ENCODE measurements at regions not wholly inside any gene's neighbourhood (a gene's known extent, or its start where the extent isn't known, plus 50 kb on each side); places are given as distances from the start of the nearest gene placed in this dataset.

DNA sequence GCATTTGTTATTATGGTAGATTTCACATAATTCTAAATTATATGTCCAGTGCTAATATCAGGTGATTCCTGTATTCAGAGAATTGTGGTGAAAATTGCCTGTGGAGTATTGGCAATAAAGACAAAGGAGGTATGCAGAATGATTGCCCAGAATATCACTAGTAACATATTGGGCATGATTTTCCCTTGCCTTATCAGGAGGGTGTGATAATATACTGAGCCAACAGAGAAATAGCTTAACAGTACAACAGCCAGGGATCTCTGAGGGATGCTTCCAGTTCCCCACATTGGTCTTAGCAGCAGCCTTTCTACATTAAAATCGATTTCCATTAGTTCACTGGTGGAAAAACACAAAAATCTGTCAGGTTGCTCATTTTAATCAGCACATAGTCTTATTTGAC is 122.9 kb upstream of the COL3A1 start:
- no peak for DNase-seq (ENCODE audit: low read depth)

- no peak for DNase-seq (ENCODE audit: low read depth)
Observed at GRCh38 chr2:188851826-188852225, 122.3 kb upstream of the COL3A1 start.

GRCh38 chr2:188852772-188853171 is 121.4 kb upstream of the COL3A1 start:
- peak; percentile 69 for DNase-seq (ENCODE audit: low read depth)

DNA sequence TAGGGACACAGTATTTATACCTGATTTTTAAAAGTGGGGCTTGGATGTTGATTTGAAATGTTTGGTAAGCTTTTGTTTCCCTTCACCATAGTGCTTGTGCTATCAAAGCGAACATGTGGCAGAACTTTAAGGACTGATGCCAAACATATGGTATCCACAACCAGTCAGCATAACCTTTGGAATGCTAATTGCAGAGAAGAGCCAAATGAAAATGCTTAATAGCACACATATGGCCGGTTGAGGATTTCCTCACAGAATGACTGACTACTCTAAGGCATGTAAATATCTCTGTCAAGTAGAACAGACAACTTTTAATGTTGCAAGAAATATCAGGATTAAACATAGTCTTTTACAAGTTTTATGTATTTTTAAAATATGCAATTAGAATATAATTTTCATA is 120.9 kb upstream of the COL3A1 start:
- DNase-seq (ENCODE audit: low read depth), result peak; percentile 98

DNA sequence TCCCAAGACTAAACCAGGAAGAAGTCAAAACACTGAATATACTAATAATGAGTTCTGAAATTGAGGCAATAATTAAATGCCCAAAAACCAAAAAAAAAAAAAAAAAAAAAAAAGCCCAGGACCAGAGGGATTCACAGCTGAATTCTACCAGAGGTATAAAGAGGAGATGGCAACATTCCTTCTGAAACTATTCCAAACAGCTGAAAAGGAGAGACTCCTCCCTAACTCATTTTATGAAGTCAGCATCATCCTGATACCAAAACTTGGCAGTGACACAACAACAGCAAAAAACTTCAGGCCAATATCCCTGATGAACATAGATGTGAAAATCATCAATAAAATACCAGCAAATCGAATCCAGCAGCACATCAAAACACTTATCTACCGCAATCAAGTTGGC is 108.5 kb upstream of the COL3A1 start:
- no peak for DNase-seq (ENCODE audit: low read depth)

- DNase-seq (ENCODE audit: low read depth), result peak; percentile 21
Observed at GRCh38 chr2:188869550-188869949, 104.6 kb upstream of the COL3A1 start.

- peak; percentile 91 for DNase-seq (ENCODE audit: low read depth)
Observed at GRCh38 chr2:188870289-188870688, 103.9 kb upstream of the COL3A1 start.

DNA sequence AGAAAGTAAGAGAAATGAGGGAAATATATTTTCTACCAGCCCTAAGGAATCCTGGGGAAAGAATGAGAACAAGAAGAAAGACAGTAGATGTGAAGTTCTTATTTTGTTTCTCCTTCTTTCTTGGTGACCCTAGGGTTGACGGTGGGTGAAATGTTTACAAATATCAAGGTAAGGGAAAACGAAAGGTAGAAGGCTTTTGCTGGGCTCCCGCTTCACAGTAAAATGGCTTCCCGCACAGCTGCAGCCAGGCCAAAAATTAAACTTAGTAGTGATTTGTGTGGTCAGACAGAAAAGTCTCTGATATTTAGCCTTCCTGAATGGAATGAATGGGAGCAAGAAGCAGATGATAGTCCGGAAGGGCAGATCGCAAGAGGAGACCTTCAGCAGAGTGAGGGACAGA is 99.1 kb upstream of the COL3A1 start:
- no peak for DNase-seq (ENCODE audit: low read depth)

DNA sequence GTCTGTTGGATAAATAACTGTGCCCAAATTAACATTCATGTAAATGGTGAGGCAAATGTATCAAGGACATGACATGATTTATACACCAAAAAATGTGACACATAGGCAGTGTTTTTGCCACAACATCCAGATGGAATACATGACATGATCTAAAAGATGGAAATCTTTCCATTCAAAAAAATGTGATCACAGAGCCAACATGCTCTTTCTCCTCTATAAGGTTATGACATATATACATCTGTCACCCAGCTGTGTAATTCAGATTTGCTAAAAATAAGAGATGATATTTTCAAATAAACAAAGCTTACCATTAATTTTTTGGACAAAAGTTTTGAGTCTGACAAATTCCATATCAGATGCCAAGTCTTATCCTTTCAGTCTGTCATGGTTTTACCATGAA is 95.5 kb upstream of the COL3A1 start:
- DNase-seq (ENCODE audit: low read depth), result peak; percentile 85

DNA sequence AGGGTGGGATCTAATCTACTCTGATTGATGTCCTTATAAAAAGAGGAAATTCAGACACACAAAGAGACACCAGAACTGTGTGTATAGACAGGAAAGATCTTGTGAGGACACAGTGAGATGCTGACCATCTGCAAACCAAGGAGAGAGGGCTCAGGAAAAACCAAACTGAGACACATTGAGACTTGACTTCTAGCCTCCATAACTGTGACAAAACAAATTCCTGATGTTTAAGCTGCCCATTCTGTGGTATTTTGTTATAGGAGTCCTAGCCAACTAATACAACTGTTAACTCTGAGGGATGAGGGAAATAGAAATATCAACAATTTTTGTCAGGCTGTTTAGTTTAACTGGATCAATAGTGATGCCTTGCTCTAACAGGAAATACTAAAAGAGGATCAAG is 93.4 kb upstream of the COL3A1 start:
- DNase-seq (ENCODE audit: low read depth), result peak; percentile 21

DNA sequence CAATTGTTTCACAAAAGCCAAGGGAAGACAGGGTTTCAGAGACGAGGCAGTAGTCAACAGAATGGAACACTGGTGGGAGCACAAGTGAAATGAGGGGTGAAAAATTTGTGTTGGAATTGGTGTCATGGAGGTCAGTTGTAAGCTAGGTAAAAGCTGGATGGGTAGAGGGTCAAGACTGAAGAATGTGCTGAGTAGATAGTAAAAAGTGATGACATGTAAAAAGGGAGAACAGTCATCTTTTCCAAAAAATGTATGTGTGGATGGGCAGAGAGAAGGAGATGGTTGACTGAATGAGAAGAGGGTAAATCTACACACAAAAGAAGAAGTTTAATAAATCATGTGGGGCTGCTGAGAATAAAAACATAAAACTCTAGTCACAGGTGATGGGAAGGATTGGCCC is 92.7 kb upstream of the COL3A1 start:
- no peak for DNase-seq (ENCODE audit: low read depth)

- DNase-seq (ENCODE audit: low read depth), result peak; percentile 92
Observed at GRCh38 chr2:188884046-188884445, 90.1 kb upstream of the COL3A1 start.

GRCh38 chr2:188884517-188884916 is 89.7 kb upstream of the COL3A1 start:
- peak; percentile 76 for DNase-seq (ENCODE audit: low read depth)

GRCh38 chr2:188889187-188889586 is 85.0 kb upstream of the COL3A1 start:
- DNase-seq (ENCODE audit: low read depth), result no peak

- no peak for DNase-seq (ENCODE audit: low read depth)
Observed at GRCh38 chr2:188890755-188891154, 83.4 kb upstream of the COL3A1 start.

DNA sequence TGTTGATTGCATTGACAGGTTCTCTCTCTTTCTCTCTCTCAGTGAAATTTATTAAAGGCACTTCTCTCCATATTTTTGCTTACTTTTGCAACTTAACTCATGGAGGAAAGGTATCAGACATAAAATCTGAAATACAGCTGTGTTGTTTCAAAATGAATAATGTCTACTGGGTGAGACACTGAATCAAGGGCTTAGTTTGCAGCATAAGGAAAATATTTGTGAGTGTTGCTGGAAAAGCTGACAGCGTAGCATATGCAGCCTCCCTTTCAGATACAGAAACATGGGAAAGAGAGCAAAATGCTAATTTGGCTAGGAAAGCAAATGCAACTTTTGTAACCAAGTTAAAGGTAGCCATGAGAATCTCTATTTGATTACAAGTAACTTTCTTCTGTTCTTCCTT is 81.5 kb upstream of the COL3A1 start:
- DNase-seq (ENCODE audit: low read depth), result peak; percentile 22

GRCh38 chr2:188893972-188894371 is 80.2 kb upstream of the COL3A1 start:
- DNase-seq (ENCODE audit: low read depth), result no peak

- DNase-seq (ENCODE audit: low read depth), result no peak
Observed at GRCh38 chr2:188894979-188895378, 79.2 kb upstream of the COL3A1 start.

GRCh38 chr2:188897096-188897495 is 77.1 kb upstream of the COL3A1 start:
- peak; percentile 82 for DNase-seq (ENCODE audit: low read depth)

DNA sequence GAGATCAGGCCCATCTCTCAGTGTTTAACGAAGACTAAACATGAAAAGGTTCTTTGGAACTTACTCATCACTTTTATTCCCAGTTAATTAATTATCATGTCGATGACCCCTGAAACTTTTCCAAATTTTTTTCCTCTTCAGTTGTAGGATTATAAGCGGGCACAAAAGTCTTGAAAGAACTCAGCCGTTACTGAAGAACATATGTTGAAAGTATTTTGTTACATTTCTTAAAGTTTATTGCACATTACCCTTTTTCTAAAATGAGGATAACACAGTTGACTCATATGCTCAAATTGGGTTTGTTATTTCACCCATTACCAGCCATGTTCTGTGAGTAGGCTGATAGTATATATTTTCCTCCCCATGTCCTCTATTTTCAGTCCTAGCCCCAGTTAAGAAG is 75.9 kb upstream of the COL3A1 start:
- DNase-seq (ENCODE audit: low read depth), result peak; percentile 72

- DNase-seq (ENCODE audit: low read depth), result peak; percentile 57
Observed at GRCh38 chr2:188902901-188903491, 71.2 kb upstream of the COL3A1 start.

DNA sequence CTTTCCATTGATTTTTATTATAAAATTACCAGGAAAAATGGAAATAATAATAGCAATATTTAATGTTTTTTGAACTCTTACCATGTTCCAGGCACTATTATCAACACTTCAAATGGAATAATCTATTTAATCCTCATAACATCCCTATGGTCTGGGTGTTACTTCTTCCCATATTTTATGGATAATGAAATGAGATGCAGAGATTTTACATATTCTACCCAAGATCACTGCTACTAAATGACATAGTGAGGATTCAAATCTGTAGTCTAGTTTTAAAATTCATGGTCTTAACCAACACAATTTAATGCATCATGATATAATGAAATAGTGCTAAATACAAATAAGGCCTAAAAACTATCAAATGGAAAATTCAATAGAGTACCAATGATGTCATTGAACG is 70.4 kb upstream of the COL3A1 start:
- DNase-seq (ENCODE audit: low read depth), result no peak

- DNase-seq (ENCODE audit: low read depth), result no peak
Observed at GRCh38 chr2:188909036-188909435, 65.1 kb upstream of the COL3A1 start.

DNA sequence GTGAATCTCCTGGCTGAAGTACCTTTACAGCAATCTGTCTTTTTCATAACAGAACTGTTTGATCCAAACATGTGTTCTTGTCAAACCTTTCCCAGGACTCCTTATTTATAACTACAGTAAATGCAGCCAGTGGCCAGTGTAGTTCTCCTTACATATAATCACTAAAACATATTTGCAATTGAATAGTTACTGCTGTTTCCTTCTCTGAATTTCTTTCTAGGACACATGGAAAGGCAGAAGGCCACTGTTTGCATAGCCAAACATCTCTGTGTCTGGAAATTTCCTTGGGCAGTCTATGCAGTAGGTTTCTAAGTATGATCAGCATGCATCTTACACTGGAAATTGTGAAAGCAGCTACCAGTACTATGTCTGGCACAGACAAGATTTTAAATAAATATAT is 57.4 kb upstream of the COL3A1 start:
- DNase-seq (ENCODE audit: low read depth), result peak; percentile 57

GRCh38 chr2:188917632-188918031 is 56.5 kb upstream of the COL3A1 start:
- DNase-seq (ENCODE audit: low read depth), result no peak
